Neuronal stem cell (in vitro differentiated cells): ENCODE measurements at regions not wholly inside any gene's neighbourhood (a gene's known extent, or its start where the extent isn't known, plus 50 kb on each side); places are given as distances from the start of the nearest gene placed in this dataset.

Source experiments
- DNase-seq: peaks from one replicate; pipeline ENCODE4 v3.0.0-alpha.2; 2013; ENCODE audit warnings: low spot score
- H2AFZ ChIP-seq: one replicate; pipeline ENCODE4 v1.6.1; 2013; ENCODE audit warnings: mild to moderate bottlenecking, low read length, inconsistent platforms
- H2AK5ac ChIP-seq: 2 replicates; pipeline ENCODE4 v1.6.1; 2013; ENCODE audit warnings: low read depth, mild to moderate bottlenecking, inconsistent platforms, low read length, moderate library complexity, mixed read lengths
- H2BK120ac ChIP-seq: 2 replicates; pipeline ENCODE4 v1.6.1; 2013; ENCODE audit warnings: low read depth, mild to moderate bottlenecking, inconsistent platforms, low read length, moderate library complexity, mixed read lengths
- H2BK12ac ChIP-seq: one replicate; pipeline ENCODE4 v1.6.1; 2013; ENCODE audit warnings: low read length, inconsistent platforms
- H2BK15ac ChIP-seq: 2 replicates; pipeline ENCODE4 v1.6.1; 2013; ENCODE audit warnings: mild to moderate bottlenecking, low read length, inconsistent platforms, mixed read lengths
- H2BK5ac ChIP-seq: one replicate; pipeline ENCODE4 v1.6.1; 2013; ENCODE audit warnings: inconsistent platforms, mild to moderate bottlenecking, low read length, moderate library complexity
- H3K14ac ChIP-seq: one replicate; pipeline ENCODE4 v1.6.1; 2013; ENCODE audit warnings: low read length, inconsistent platforms
- H3K18ac ChIP-seq: 2 replicates; pipeline ENCODE4 v1.6.1; 2013; ENCODE audit warnings: low read length, inconsistent platforms
- H3K23ac ChIP-seq: 2 replicates; pipeline ENCODE4 v1.6.1; 2013; ENCODE audit warnings: low read depth, mild to moderate bottlenecking, mixed read lengths, low read length, inconsistent platforms; ENCODE audit not compliant: poor library complexity
- H3K27ac ChIP-seq: replicated peaks from 3 replicates; pipeline ENCODE4 v1.5.1; 2013; ENCODE audit warnings: low read length, inconsistent platforms
- H3K27me3 ChIP-seq, 3 experiments: 2 replicates each; pipeline ENCODE4 v1.6.1; 2013; ENCODE audit warnings: low read length in 3 of 3, mild to moderate bottlenecking in 2 of 3, inconsistent platforms in 1 of 3, low read depth in 1 of 3, mixed read lengths in 1 of 3, moderate library complexity in 1 of 3; ENCODE audit not compliant: control insufficient read depth in 3 of 3, insufficient read depth in 3 of 3
- H3K36me3 ChIP-seq, 2 donors: replicated peaks in 1 of 2; 2 replicates each; pipeline ENCODE4 v1.6.1; 2013; ENCODE audit warnings: low read length in 2 of 2; ENCODE audit not compliant: control insufficient read depth in 2 of 2, insufficient read depth in 2 of 2
- H3K4ac ChIP-seq: 2 replicates; pipeline ENCODE4 v1.6.1; 2013; ENCODE audit warnings: inconsistent platforms, mild to moderate bottlenecking, low read length, moderate library complexity
- H3K4me1 ChIP-seq, 2 donors: 1 replicate in 1 of 2; 2 replicates in 1 of 2; pipeline ENCODE4 v1.6.1; 2013; ENCODE audit warnings: low read length in 2 of 2, low read depth in 1 of 2; ENCODE audit not compliant: control insufficient read depth in 2 of 2, insufficient read depth in 1 of 2
- H3K4me2 ChIP-seq: one replicate; pipeline ENCODE4 v1.6.1; 2013; ENCODE audit warnings: mild to moderate bottlenecking, low read length, inconsistent platforms; ENCODE audit not compliant: insufficient read depth, poor library complexity, severe bottlenecking
- H3K4me3 ChIP-seq, 2 donors: 2 replicates each; pipeline ENCODE4 v1.5.1; 2013; ENCODE audit warnings: low read length in 2 of 2, mild to moderate bottlenecking in 2 of 2, inconsistent platforms in 1 of 2, moderate library complexity in 1 of 2
- H3K79me1 ChIP-seq: one replicate; pipeline ENCODE4 v1.6.1; 2013; ENCODE audit warnings: low read depth, mild to moderate bottlenecking, inconsistent platforms, low read length, moderate library complexity
- H3K9ac ChIP-seq: one replicate; pipeline ENCODE4 v1.6.1; 2013; ENCODE audit warnings: mild to moderate bottlenecking, low read depth, low read length, inconsistent platforms; ENCODE audit not compliant: poor library complexity
- H3K9me3 ChIP-seq, 2 donors: replicated peaks in 1 of 2; 2 replicates each; pipeline versions ENCODE3 to v1.6.1; 2013; ENCODE audit warnings: low read length in 2 of 2, mild to moderate bottlenecking in 2 of 2, inconsistent platforms in 1 of 2, low read depth in 1 of 2, mixed read lengths in 1 of 2, moderate library complexity in 1 of 2; ENCODE audit not compliant: control insufficient read depth in 2 of 2, insufficient read depth in 1 of 2
- H4K8ac ChIP-seq: one replicate; pipeline ENCODE4 v1.6.1; 2013; ENCODE audit warnings: low read depth, mild to moderate bottlenecking, inconsistent platforms, low read length, moderate library complexity
- H4K91ac ChIP-seq: one replicate; pipeline ENCODE4 v1.6.1; 2013; ENCODE audit warnings: low read length, low read depth, mild to moderate bottlenecking, inconsistent platforms; ENCODE audit not compliant: poor library complexity
- WGBS, 2 donors: extraction: QIAGEN DNeasy Blood & Tissue Kit; methylation state at CpG; one replicate each; pipeline ENCODE4 v1.1.7; 2013; ENCODE audit warnings: missing lambda C conversion rate in 2 of 2, mixed read lengths in 1 of 2; ENCODE audit not compliant: insufficient read length in 2 of 2, insufficient replicate concordance in 1 of 2; ENCODE audit errors: extremely low coverage in 2 of 2; 5-methylcytosine and 5-hydroxymethylcytosine counted together

- H3K27ac ChIP-seq, result no peak overlapping the region
These were observed 72.9 kb upstream of the SLC2A1 start for GRCh38 chr1:43031316-43032203.

DNA sequence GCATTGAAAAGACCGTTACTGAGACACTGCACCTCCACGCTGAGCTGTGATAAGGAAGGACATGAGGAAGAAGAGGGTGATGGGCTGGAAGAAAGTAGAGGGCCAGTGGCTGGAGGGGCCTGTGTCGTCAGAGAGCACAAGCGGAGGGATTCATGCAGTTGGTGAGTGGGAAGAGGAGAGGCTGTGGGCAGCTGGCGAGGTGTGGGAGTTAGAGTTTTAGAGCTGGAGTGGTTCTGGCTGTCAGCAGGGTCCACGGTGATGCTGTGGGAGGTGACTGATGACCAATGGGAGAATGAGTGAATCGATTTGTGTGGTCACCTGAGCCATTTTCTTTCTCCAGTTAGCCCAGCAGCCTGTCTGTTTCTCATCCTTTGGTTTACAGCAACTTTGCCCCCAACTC, 66.2 kb upstream of the SLC2A1 start:
- Histone ChIP-seq H3K27ac (no peak overlapping the region), H3K23ac (peak overlapping the region; percentile 35), H3K36me3 (no peaks in the 10 kb centered on the region), H3K18ac (peak overlapping the region; percentile 79), H3K4ac (peak overlapping the region; percentile 39), H3K79me1 (no peaks in the 10 kb centered on the region), H3K4me3 (no peak overlapping the region), H3K14ac (no peak overlapping the region), H2BK12ac (no peak overlapping the region), H3K9me3 (no peaks in the 10 kb centered on the region), H3K4me2 (no peak overlapping the region), H2BK120ac (no peak overlapping the region), H2AFZ (peak overlapping the region; percentile 38), H2BK5ac (peak overlapping the region; percentile 67), H3K9ac (peak overlapping the region; percentile 57), H4K8ac (no peak overlapping the region), H4K91ac (no peak overlapping the region), H3K27me3 (no peaks in the 10 kb centered on the region), H3K4me1 (peaks cover 11 to 14% of the 10 kb centered on the region in 2 donors), H2AK5ac (peak overlapping the region; percentile 27), H2BK15ac (peak overlapping the region; percentile 8)
- no peak for DNase-seq
- WGBS, 2 donors, result no CpG with 5 or more reads among the region's 7 CpGs

More at GRCh38 chr1:43031316-43032203, 72.9 kb upstream of the SLC2A1 start:
- H4K91ac ChIP-seq, result no peak overlapping the region
- no peak overlapping the region for H3K4me2 ChIP-seq
- H3K4ac ChIP-seq, result no peak overlapping the region
- H3K79me1 ChIP-seq, result no peaks in the 10 kb centered on the region
- no peaks in the 10 kb centered on the region for H3K27me3 ChIP-seq
- H3K36me3 ChIP-seq, result no peaks in the 10 kb centered on the region
- H2BK15ac ChIP-seq, result no peak overlapping the region
- no peak overlapping the region for H2BK5ac ChIP-seq
- H3K23ac ChIP-seq, result no peak overlapping the region
- no peak overlapping the region for H2BK120ac ChIP-seq
- no peak for DNase-seq
- H3K14ac ChIP-seq, result no peak overlapping the region
- H3K4me1 ChIP-seq, result peaks cover 24% of the 10 kb centered on the region in 2 donors
- H2AFZ ChIP-seq, result peak overlapping the region; percentile 63
- H2AK5ac ChIP-seq, result no peak overlapping the region
- WGBS, 2 donors, result no CpG with 5 or more reads among the region's 14 CpGs
- no peak overlapping the region for H4K8ac ChIP-seq
- H3K4me3 ChIP-seq, result no peak overlapping the region
- no peak overlapping the region for H3K18ac ChIP-seq
- H3K9ac ChIP-seq, result no peak overlapping the region
- no peak overlapping the region for H2BK12ac ChIP-seq
- no peaks in the 10 kb centered on the region for H3K9me3 ChIP-seq

DNA sequence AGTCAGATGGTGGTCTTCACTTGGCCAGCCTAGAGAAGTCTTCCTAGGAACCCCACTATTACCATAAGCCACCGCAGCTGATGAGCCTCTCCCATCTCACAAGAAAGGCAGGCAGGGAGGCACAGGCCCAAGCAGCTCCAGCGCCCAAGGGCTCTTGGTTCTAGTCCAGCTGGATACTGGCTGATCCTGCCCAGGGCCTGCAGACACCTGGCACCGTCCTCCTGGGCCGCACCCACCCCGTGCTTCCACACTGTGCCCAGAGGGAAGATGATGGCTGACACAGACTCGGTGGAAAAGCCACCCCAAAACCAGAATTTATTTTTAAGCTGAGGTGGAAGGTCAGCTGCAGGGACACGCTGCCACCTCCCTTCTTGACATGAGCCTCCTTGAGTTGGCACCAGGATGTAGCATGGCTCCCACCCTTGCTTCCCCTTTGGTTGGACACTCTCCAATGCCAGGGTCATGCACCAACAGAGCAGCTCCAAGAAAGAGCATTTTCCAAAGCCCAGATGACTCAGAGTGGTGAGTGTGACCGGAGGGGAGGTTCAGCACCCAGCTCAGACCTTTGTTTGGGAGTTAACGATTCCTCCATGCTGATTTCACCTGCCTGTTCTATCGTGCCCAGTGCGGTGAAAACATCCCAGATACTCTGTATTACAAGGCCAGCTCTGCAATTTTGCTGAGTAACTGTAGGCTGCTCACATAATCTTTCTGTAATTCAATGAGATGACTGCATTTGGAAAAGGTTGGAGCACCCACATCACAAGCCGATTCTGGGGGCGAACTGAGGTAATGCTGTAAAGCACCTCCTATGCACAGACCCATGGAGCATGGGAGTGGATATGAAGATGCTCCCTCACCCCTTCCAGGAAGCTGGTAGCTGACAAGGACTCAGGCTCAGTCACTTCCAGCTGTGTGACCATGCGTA, 63.1 kb upstream of the SLC2A1 start:
- WGBS, 2 donors, result no CpG with 5 or more reads among the region's 14 CpGs
- H3K4me2 ChIP-seq, result no peak overlapping the region
- H3K27me3 ChIP-seq, result no peaks in the 10 kb centered on the region
- peak overlapping the region; percentile 95 for H2BK15ac ChIP-seq
- H3K9ac ChIP-seq, result no peak overlapping the region
- no peak overlapping the region for H4K8ac ChIP-seq
- no peak overlapping the region for H2AFZ ChIP-seq
- peak overlapping the region; percentile 47 for H3K4ac ChIP-seq
- H2AK5ac ChIP-seq, result peak overlapping the region; percentile 47
- peak overlapping the region; percentile 47 for H2BK12ac ChIP-seq
- H3K4me1 ChIP-seq, result peaks cover 0 to 1% of the 10 kb centered on the region in 2 donors
- no peak overlapping the region for H4K91ac ChIP-seq
- no peaks in the 10 kb centered on the region for H3K36me3 ChIP-seq
- H3K79me1 ChIP-seq, result no peaks in the 10 kb centered on the region
- peak overlapping the region; percentile 87 for H3K18ac ChIP-seq
- H3K9me3 ChIP-seq, result no peaks in the 10 kb centered on the region
- H2BK5ac ChIP-seq, result no peak overlapping the region
- no peak overlapping the region for H3K14ac ChIP-seq
- no peak for DNase-seq
- H3K27ac ChIP-seq, result no peak overlapping the region
- H3K23ac ChIP-seq, result no peak overlapping the region
- H3K4me3 ChIP-seq, result no peak overlapping the region
- H2BK120ac ChIP-seq, result no peak overlapping the region

DNA sequence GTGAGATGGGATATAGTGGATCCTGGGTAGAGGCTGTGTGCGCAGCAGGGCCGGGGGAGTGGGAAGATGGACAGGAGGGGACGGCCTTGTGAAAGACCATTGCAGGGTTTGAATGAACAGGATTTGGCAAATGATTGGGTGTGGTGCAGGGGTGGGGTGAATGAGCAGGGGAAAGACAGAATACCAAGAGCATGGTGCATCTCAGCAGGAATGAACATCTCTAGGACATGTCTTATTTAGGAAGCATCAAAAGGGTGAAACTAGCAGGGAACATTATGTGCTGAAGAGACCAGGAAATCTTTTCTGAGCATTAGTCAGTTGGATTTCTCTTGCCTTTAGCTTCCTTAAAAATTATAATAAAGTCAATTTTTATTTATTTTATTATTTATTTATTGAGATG, 60.6 kb upstream of the SLC2A1 start:
- no peaks in the 10 kb centered on the region for H3K9me3 ChIP-seq
- no peaks in the 10 kb centered on the region for H3K79me1 ChIP-seq
- H3K14ac ChIP-seq, result no peak overlapping the region
- no peak overlapping the region for H4K91ac ChIP-seq
- no peak overlapping the region for H2BK5ac ChIP-seq
- H3K4me2 ChIP-seq, result no peak overlapping the region
- H3K18ac ChIP-seq, result no peak overlapping the region
- H3K4me3 ChIP-seq, result no peak overlapping the region
- H4K8ac ChIP-seq, result no peak overlapping the region
- H3K27ac ChIP-seq, result no peak overlapping the region
- H2BK15ac ChIP-seq, result no peak overlapping the region
- no peaks in the 10 kb centered on the region for H3K36me3 ChIP-seq
- no CpG with 5 or more reads among the region's 3 CpGs for WGBS, 2 donors
- peaks cover 0 to 1% of the 10 kb centered on the region in 2 donors for H3K4me1 ChIP-seq
- no peak overlapping the region for H2AFZ ChIP-seq
- no peak overlapping the region for H2BK120ac ChIP-seq
- no peak overlapping the region for H3K23ac ChIP-seq
- H2BK12ac ChIP-seq, result no peak overlapping the region
- no peak overlapping the region for H3K9ac ChIP-seq
- no peak for DNase-seq
- no peak overlapping the region for H2AK5ac ChIP-seq
- no peaks in the 10 kb centered on the region for H3K27me3 ChIP-seq
- no peak overlapping the region for H3K4ac ChIP-seq
